ENCODE measurements at regions not wholly inside any gene's neighbourhood (a gene's known extent, or its start where the extent isn't known, plus 50 kb on each side); places are given as distances from the start of the nearest gene placed in this dataset.

- no peaks in the 10 kb centered on the region for H3K79me1 ChIP-seq (ENCODE audit: low read depth in 1 of 2, low read length in 2 of 2)
- H3K9ac ChIP-seq (ENCODE audit: low read depth, low read length): no peak overlapping the region
- H4K91ac ChIP-seq (ENCODE audit: insufficient read depth, low read depth, low read length): no peak overlapping the region
- H3K27me3 ChIP-seq (ENCODE audit: control insufficient read depth, insufficient read depth, low read length): no peaks in the 10 kb centered on the region
- no peak for TF ChIP-seq BHLHE40 (IDR thresholded peaks at IDR 0.05; ENCODE audit: low read depth, low read length)
- TF ChIP-seq MAZ (IDR thresholded peaks at IDR 0.05; ENCODE audit: borderline replicate concordance, low read depth, low read length): no peak
- no peak for TF ChIP-seq USF2 (IDR thresholded peaks at IDR 0.05; ENCODE audit: low read depth, low read length)
- no peak for TF ChIP-seq CEBPB (IDR thresholded peaks at IDR 0.05; ENCODE audit: low read depth, low read length)
- no peak for TF ChIP-seq SMC3 (IDR thresholded peaks at IDR 0.05; ENCODE audit: low read depth, low read length)
- no peak for TF ChIP-seq ELK1 (IDR thresholded peaks at IDR 0.05; ENCODE audit: borderline replicate concordance, low read depth, low read length)
- TF ChIP-seq MXI1 (IDR thresholded peaks at IDR 0.05; ENCODE audit: borderline replicate concordance, low read depth, low read length): no peak
- TF ChIP-seq CTCF (conservative IDR thresholded peaks at IDR 0.05; ENCODE audit: low read depth, low read length): no peak
- TF ChIP-seq RCOR1 (IDR thresholded peaks at IDR 0.05; ENCODE audit: insufficient replicate concordance, low read length): no peak
- no peak for TF ChIP-seq RFX5 (IDR thresholded peaks at IDR 0.05; ENCODE audit: low read depth, low read length)
- no TSS peak for BruUV-seq (replicated peaks)
- H3K14ac ChIP-seq (replicated peaks; ENCODE audit: low read depth, low read length): no peak overlapping the region
- no peaks in the 10 kb centered on the region for H3K36me3 ChIP-seq (ENCODE audit: control insufficient read depth, insufficient read depth, low read length)
- no peaks in the 10 kb centered on the region for H3K9me3 ChIP-seq (ENCODE audit: control insufficient read depth, insufficient read depth, low read length)
- H2BK5ac ChIP-seq (ENCODE audit: low read depth, low read length, poor library complexity, severe bottlenecking): no peak overlapping the region
- H3K27ac ChIP-seq (ENCODE audit: insufficient read depth, low read length): no peak overlapping the region
- DNase-seq: no peak
- POLR2A ChIA-PET (ENCODE audit: unreplicated experiment): no interaction called here
- H4K8ac ChIP-seq (ENCODE audit: low read depth in 2 of 2, low read length in 2 of 2): no peak overlapping the region
- no peaks in the 10 kb centered on the region for H4K20me1 ChIP-seq (ENCODE audit: insufficient read depth, low read length)
- CTCF ChIA-PET: no interaction called here
- no peaks in the 10 kb centered on the region for H3K4me1 ChIP-seq (ENCODE audit: control insufficient read depth, insufficient read depth, low read length)
- H3K4me3 ChIP-seq (ENCODE audit: insufficient read depth, low read depth, low read length): no peak overlapping the region
- no peak overlapping the region for H2BK120ac ChIP-seq (ENCODE audit: low read depth, low read length)
- H2AFZ ChIP-seq (replicated peaks; ENCODE audit: low read length, poor library complexity): no peak overlapping the region
- H2AK9ac ChIP-seq (replicated peaks; ENCODE audit: low read depth, low read length, poor library complexity): no peak overlapping the region
- intact Hi-C loops (cut with micrococcal nuclease): no loop called here
- no peak overlapping the region for H2BK20ac ChIP-seq (ENCODE audit: low read depth, low read length)
- H3K4ac ChIP-seq (ENCODE audit: low read depth, low read length): no peak overlapping the region
- no peak overlapping the region for H2AK5ac ChIP-seq (ENCODE audit: low read depth, low read length)
- no CpG with 5 or more reads among the region's 1 CpG for WGBS, 2 experiments (ENCODE audit: extremely low coverage in 2 of 2, insufficient read length in 1 of 2)
- no peaks in the 10 kb centered on the region for H3K9me1 ChIP-seq (ENCODE audit: insufficient read depth, low read length)
- dilution Hi-C loops (cut with HindIII; ENCODE audit: low sequenced_read_pairs, unreplicated experiment): no loop called here
- H3K56ac ChIP-seq (ENCODE audit: extremely low read depth, insufficient read depth, low read length): no peak overlapping the region
- no peak overlapping the region for H3K4me2 ChIP-seq (ENCODE audit: low read depth, low read length)
- in situ Hi-C loops (cut with MboI; ENCODE audit: low sequenced_read_pairs): no loop called here
- ATAC-seq (ENCODE audit: low read depth): no peak
- no peak overlapping the region for H4K5ac ChIP-seq (ENCODE audit: low read depth, low read length)
- H2BK15ac ChIP-seq (ENCODE audit: low read depth, low read length): no peak overlapping the region
- H3K18ac ChIP-seq (ENCODE audit: low read depth, low read length): no peak overlapping the region
- no peak overlapping the region for H3K23ac ChIP-seq (ENCODE audit: low read depth, low read length)
Observed at GRCh38 chr14:29123017-29123416, 356.4 kb downstream of the FOXG1 start.

Measured in IMR-90 (cell line).